A673 (cell line): ENCODE measurements at regions not wholly inside any gene's neighbourhood (a gene's known extent, or its start where the extent isn't known, plus 50 kb on each side); places are given as distances from the start of the nearest gene placed in this dataset.

Source experiments
- BruUV-seq: library from RNA; stranded (reverse); fragments of 400-500 nt; replicated peaks from 2 replicates; lab custom pipeline; 2021; lab: Mats Ljungman, UMichigan
- CTCF ChIA-PET: fragments of 300-600 bp; sonication (Branson Sonifier 250); formaldehyde crosslinking; loops from one replicate; lab custom pipeline; 2022; ENCODE audit warnings: antibody characterized with exemption; lab: Charles Lee
- POLR2A ChIA-PET: fragments of 300-600 bp; sonication (Branson Sonifier 250); formaldehyde crosslinking; loops from one replicate; lab custom pipeline; 2022; ENCODE audit warnings: antibody characterized with exemption; ENCODE audit not compliant: low non-redundant PET; lab: Charles Lee
- DNase-seq: peaks from one replicate; pipeline ENCODE4 v3.0.0-alpha.2; 2015; ENCODE audit warnings: low spot score
- H3K27ac ChIP-seq: fragments of 200-600 bp; sonication (generic); 2 replicates; pipeline ENCODE4 v1.5.1; 2016; ENCODE audit warnings: mixed run types, low read depth, mild to moderate bottlenecking, mixed read lengths, antibody characterized with exemption, low read length; ENCODE audit not compliant: poor library complexity, severe bottlenecking
- H3K27me3 ChIP-seq: fragments of 200-600 bp; sonication (generic); replicated peaks from 2 replicates; pipeline ENCODE4 v1.6.1; 2017; ENCODE audit warnings: mixed run types, low read depth, mild to moderate bottlenecking, mixed read lengths, antibody characterized with exemption, low read length; ENCODE audit not compliant: insufficient read depth, poor library complexity
- H3K36me3 ChIP-seq: fragments of 200-600 bp; sonication (generic); 2 replicates; pipeline ENCODE4 v1.6.1; 2016; ENCODE audit warnings: mixed run types, mild to moderate bottlenecking, mixed read lengths, antibody characterized with exemption, low read length; ENCODE audit not compliant: insufficient read depth, poor library complexity, severe bottlenecking
- H3K4me1 ChIP-seq: fragments of 200-600 bp; sonication (generic); 2 replicates; pipeline ENCODE4 v1.6.1; 2017; ENCODE audit warnings: mixed run types, mild to moderate bottlenecking, mixed read lengths, antibody characterized with exemption, low read length; ENCODE audit not compliant: insufficient read depth, poor library complexity, severe bottlenecking
- H3K4me3 ChIP-seq: fragments of 200-600 bp; sonication (generic); 2 replicates; pipeline ENCODE4 v1.5.1; 2016; ENCODE audit warnings: low read depth, mixed run types, mild to moderate bottlenecking, mixed read lengths, low read length; ENCODE audit not compliant: poor library complexity, severe bottlenecking
- H3K9me3 ChIP-seq: fragments of 200-600 bp; sonication (generic); 2 replicates; pipeline ENCODE4 v1.6.1; 2016; ENCODE audit warnings: mixed run types, low read depth, mild to moderate bottlenecking, mixed read lengths, antibody characterized with exemption, low read length; ENCODE audit not compliant: poor library complexity, severe bottlenecking
- CTCF ChIP-seq: fragments of 300-800, 200-600 bp; sonication (generic); conservative IDR thresholded peaks from 2 replicates; pipeline ENCODE4 v1.5.1; 2017; ENCODE audit warnings: low read depth, mild to moderate bottlenecking, antibody characterized with exemption, low read length, moderate library complexity, mixed read lengths
- EZH2 ChIP-seq: fragments of 200-600 bp; sonication (generic); IDR thresholded peaks from 2 replicates; pipeline ENCODE4 v1.6.1; 2017; ENCODE audit warnings: borderline replicate concordance, low read depth, mild to moderate bottlenecking, mixed read lengths, antibody characterized with exemption, low read length; ENCODE audit not compliant: poor library complexity, severe bottlenecking
- intact Hi-C: fragments of 100-400 bp; cut with micrococcal nuclease; formaldehyde crosslinking; loops from one replicate; pipeline ENCODE4 v1.10.0; 2022; ENCODE audit not compliant: unreplicated experiment

GRCh38 chr1:187074445-187075048 is 245.8 kb downstream of the PLA2G4A start:
- POLR2A ChIA-PET, result no interaction called here
- no TSS peak for BruUV-seq
- Histone ChIP-seq H3K27me3 (no peaks in the 10 kb centered on the region), H3K4me3 (no peak overlapping the region), H3K27ac (no peak overlapping the region), H3K36me3 (no peaks in the 10 kb centered on the region), H3K9me3 (peaks cover 9% of the 10 kb centered on the region), H3K4me1 (peaks cover 8% of the 10 kb centered on the region)
- no peak for DNase-seq
- intact Hi-C loops, result no loop called here
- no peak for TF ChIP-seq CTCF
- no peak for TF ChIP-seq EZH2
- CTCF ChIA-PET, result no interaction called here

GRCh38 chr1:187076922-187077321 is 248.2 kb downstream of the PLA2G4A start:
- no peak overlapping the region for H3K27ac ChIP-seq
- no peak for TF ChIP-seq CTCF
- no peak for TF ChIP-seq EZH2
- no TSS peak for BruUV-seq
- no peaks in the 10 kb centered on the region for H3K4me1 ChIP-seq
- no peaks in the 10 kb centered on the region for H3K27me3 ChIP-seq
- no peak overlapping the region for H3K4me3 ChIP-seq
- CTCF ChIA-PET, result no interaction called here
- H3K36me3 ChIP-seq, result no peaks in the 10 kb centered on the region
- intact Hi-C loops, result no loop called here
- no peak for DNase-seq
- peaks cover 9% of the 10 kb centered on the region for H3K9me3 ChIP-seq
- POLR2A ChIA-PET, result no interaction called here

GRCh38 chr1:187078321-187078720 is 249.6 kb downstream of the PLA2G4A start:
- peaks cover 9% of the 10 kb centered on the region for H3K9me3 ChIP-seq
- intact Hi-C loops, result no loop called here
- no peak overlapping the region for H3K27ac ChIP-seq
- TF ChIP-seq EZH2 (no peak), CTCF (no peak)
- no peaks in the 10 kb centered on the region for H3K27me3 ChIP-seq
- no peaks in the 10 kb centered on the region for H3K4me1 ChIP-seq
- no TSS peak for BruUV-seq
- H3K36me3 ChIP-seq, result no peaks in the 10 kb centered on the region
- ChIA-PET CTCF (no interaction called here), POLR2A (interaction anchor here (0.7 kb wide), 1 partner anchor 1289 kb away, joined by 3 read pairs; no protein-coding TSS in a partner anchor)
- H3K4me3 ChIP-seq, result no peak overlapping the region
- no peak for DNase-seq
